ENCODE measurements at regions not wholly inside any gene's neighbourhood (a gene's known extent, or its start where the extent isn't known, plus 50 kb on each side); places are given as distances from the start of the nearest gene placed in this dataset.

- TF ChIP-seq TAF1 (IDR thresholded peaks at IDR 0.05; ENCODE audit: low read depth) = no peak
- TF ChIP-seq NFIC (IDR thresholded peaks at IDR 0.05) = no peak
- TF ChIP-seq CEBPB (IDR thresholded peaks at IDR 0.05) = no peak
- TF ChIP-seq EP300 (IDR thresholded peaks at IDR 0.05; ENCODE audit: borderline replicate concordance) = no peak
- no peak for TF ChIP-seq RAD21 (IDR thresholded peaks at IDR 0.05; ENCODE audit: low read depth)
- no peak for TF ChIP-seq ZBTB7A (IDR thresholded peaks at IDR 0.05; ENCODE audit: low read depth)
- no peak for TF ChIP-seq TEAD4 (IDR thresholded peaks at IDR 0.05)
- no peak for TF ChIP-seq EGR1 (IDR thresholded peaks at IDR 0.05)
- TF ChIP-seq FOXM1 (IDR thresholded peaks at IDR 0.05; ENCODE audit: borderline replicate concordance, low read depth) = no peak
- no peak for TF ChIP-seq TCF12 (IDR thresholded peaks at IDR 0.05; ENCODE audit: low read depth)
- no peak for TF ChIP-seq CREB1 (IDR thresholded peaks at IDR 0.05; ENCODE audit: low read depth)
Measured at GRCh38 chr18:25881149-25881548, 209.3 kb downstream of the SS18 start.

DNA sequence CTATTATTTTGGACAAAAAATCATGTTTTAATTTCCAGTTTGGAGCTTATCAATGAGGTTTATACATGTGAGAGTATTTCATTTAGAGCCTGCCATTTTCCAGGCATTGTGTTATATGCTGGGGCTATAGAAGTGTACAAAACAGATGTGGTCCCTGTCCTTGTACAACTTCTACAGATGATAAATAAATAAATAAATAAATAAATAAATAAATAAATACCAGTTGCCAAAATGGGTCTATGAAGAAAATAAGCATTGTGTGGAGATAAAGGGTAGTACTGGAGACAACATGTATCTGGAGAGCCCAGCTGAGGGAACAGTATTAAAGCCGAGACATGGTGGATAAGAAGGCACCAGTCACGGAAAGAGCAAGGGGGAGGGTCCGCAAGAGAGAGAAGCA lies 210.0 kb downstream of the SS18 start:
- TF ChIP-seq CREB1 (IDR thresholded peaks at IDR 0.05; ENCODE audit: low read depth) = no peak
- TF ChIP-seq EP300 (IDR thresholded peaks at IDR 0.05; ENCODE audit: borderline replicate concordance) = no peak
- TF ChIP-seq EGR1 (IDR thresholded peaks at IDR 0.05) = no peak

- TF ChIP-seq NFIC (IDR thresholded peaks at IDR 0.05) (no peak), TEAD4 (IDR thresholded peaks at IDR 0.05) (no peak), CEBPB (IDR thresholded peaks at IDR 0.05) (no peak), ZBTB7A (IDR thresholded peaks at IDR 0.05; ENCODE audit: low read depth) (no peak), TCF12 (IDR thresholded peaks at IDR 0.05; ENCODE audit: low read depth) (no peak), RAD21 (IDR thresholded peaks at IDR 0.05; ENCODE audit: low read depth) (no peak), MAX (IDR thresholded peaks at IDR 0.05) (no peak)
- TF ChIP-seq, protein P1, sequence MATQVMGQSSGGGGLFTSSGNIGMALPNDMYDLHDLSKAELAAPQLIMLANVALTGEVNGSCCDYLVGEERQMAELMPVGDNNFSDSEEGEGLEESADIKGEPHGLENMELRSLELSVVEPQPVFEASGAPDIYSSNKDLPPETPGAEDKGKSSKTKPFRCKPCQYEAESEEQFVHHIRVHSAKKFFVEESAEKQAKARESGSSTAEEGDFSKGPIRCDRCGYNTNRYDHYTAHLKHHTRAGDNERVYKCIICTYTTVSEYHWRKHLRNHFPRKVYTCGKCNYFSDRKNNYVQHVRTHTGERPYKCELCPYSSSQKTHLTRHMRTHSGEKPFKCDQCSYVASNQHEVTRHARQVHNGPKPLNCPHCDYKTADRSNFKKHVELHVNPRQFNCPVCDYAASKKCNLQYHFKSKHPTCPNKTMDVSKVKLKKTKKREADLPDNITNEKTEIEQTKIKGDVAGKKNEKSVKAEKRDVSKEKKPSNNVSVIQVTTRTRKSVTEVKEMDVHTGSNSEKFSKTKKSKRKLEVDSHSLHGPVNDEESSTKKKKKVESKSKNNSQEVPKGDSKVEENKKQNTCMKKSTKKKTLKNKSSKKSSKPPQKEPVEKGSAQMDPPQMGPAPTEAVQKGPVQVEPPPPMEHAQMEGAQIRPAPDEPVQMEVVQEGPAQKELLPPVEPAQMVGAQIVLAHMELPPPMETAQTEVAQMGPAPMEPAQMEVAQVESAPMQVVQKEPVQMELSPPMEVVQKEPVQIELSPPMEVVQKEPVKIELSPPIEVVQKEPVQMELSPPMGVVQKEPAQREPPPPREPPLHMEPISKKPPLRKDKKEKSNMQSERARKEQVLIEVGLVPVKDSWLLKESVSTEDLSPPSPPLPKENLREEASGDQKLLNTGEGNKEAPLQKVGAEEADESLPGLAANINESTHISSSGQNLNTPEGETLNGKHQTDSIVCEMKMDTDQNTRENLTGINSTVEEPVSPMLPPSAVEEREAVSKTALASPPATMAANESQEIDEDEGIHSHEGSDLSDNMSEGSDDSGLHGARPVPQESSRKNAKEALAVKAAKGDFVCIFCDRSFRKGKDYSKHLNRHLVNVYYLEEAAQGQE (IDR thresholded peaks at IDR 0.05; ENCODE audit: low read depth) = no peak
Measured at GRCh38 chr18:25876330-25876948, 214.0 kb downstream of the SS18 start.

DNA sequence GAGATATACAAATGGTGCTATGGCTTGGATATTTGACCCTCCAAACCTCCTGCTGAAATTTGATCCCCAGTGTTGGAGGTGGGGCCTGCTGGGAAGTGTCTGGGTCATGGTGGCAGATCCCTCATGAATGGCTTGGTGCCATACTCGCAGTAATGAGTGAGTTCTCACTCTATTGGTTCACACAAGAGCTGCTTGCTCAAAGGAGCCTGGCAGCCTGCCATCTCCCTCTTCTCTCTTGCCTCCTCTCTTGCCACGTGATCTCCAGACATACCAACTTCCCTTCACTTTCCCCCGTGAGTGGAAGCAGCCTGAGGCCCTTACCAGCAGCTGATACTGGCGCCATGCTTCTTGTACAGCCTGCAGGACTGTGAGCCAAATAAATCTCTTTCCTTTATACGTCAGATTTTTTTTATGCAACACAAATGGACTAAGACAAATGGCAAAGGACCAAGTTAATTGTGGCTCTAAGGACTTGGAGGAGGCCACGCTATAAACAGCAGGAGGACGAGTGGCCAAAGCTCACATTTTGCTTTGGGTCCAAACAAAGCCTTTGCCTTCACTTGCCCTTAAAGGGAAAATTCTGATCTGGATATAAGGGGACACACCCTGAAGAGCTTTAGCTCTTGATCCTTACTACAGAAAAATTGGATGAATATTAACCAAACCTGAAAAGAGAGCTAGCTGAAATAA lies 214.7 kb downstream of the SS18 start:
- TF ChIP-seq, protein P2, sequence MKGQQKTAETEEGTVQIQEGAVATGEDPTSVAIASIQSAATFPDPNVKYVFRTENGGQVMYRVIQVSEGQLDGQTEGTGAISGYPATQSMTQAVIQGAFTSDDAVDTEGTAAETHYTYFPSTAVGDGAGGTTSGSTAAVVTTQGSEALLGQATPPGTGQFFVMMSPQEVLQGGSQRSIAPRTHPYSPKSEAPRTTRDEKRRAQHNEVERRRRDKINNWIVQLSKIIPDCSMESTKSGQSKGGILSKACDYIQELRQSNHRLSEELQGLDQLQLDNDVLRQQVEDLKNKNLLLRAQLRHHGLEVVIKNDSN (IDR thresholded peaks at IDR 0.05) = peak; percentile 62
- no peak for TF ChIP-seq MAX (IDR thresholded peaks at IDR 0.05)

DNA sequence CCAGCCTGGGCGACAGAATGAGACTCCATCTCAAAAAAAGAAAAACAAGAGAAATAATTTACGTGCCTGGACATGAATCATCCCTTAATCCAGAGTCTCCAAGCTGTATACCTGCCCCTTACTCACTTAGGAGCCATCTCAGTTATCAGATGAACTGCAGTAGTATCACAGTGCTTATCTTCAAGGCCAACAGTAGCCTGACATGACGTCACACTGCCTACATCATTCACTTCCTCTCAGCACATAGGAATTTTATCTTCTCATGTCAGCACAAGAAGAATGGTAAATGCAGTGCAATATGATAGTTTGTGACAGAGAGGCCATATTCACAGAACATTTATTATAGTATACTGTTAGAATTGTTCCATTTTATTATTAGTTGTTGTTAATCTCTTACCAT lies 216.6 kb downstream of the SS18 start:
- TF ChIP-seq CEBPB (IDR thresholded peaks at IDR 0.05) (no peak), TCF12 (IDR thresholded peaks at IDR 0.05; ENCODE audit: low read depth) (no peak), MAX (IDR thresholded peaks at IDR 0.05) (no peak), TAF1 (IDR thresholded peaks at IDR 0.05; ENCODE audit: low read depth) (no peak), FOXM1 (IDR thresholded peaks at IDR 0.05; ENCODE audit: borderline replicate concordance, low read depth) (no peak), YY1 (IDR thresholded peaks at IDR 0.05; ENCODE audit: low read depth) (no peak), NFIC (IDR thresholded peaks at IDR 0.05) (no peak), TEAD4 (IDR thresholded peaks at IDR 0.05) (no peak), ZBTB7A (IDR thresholded peaks at IDR 0.05; ENCODE audit: low read depth) (no peak), CREB1 (IDR thresholded peaks at IDR 0.05; ENCODE audit: low read depth) (no peak), EGR1 (IDR thresholded peaks at IDR 0.05) (no peak), RAD21 (IDR thresholded peaks at IDR 0.05; ENCODE audit: low read depth) (no peak)
- TF ChIP-seq, protein P2 (IDR thresholded peaks at IDR 0.05) = no peak
- TF ChIP-seq, protein P1 (IDR thresholded peaks at IDR 0.05; ENCODE audit: low read depth) = no peak

DNA sequence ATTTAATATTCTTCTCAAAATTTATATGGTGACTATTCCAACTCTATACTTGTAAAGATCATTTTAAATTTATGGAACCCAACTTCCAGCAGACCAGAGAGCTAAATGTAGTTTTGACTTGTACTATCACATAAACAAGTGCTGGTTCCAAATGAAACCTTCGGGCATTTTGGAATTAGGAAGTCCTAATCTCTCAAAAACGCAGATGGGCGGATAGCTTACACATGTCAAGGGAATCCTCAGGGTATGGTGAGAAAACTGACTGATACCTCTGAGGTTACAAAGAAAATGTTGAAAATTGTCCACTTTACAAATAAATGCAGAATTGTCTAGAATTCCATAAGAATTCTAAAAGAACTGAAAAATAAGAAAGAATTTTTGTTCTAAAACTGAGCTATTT lies 224.1 kb downstream of the SS18 start:
- TF ChIP-seq NFIC (IDR thresholded peaks at IDR 0.05) = no peak
- no peak for TF ChIP-seq CREB1 (IDR thresholded peaks at IDR 0.05; ENCODE audit: low read depth)
- TF ChIP-seq, protein P2 (IDR thresholded peaks at IDR 0.05) = no peak
- TF ChIP-seq EGR1 (IDR thresholded peaks at IDR 0.05) = no peak
- TF ChIP-seq TEAD4 (IDR thresholded peaks at IDR 0.05) = no peak
- no peak for TF ChIP-seq EP300 (IDR thresholded peaks at IDR 0.05; ENCODE audit: borderline replicate concordance)
- TF ChIP-seq TAF1 (IDR thresholded peaks at IDR 0.05; ENCODE audit: low read depth) = no peak
- no peak for TF ChIP-seq MAX (IDR thresholded peaks at IDR 0.05)
- TF ChIP-seq CEBPB (IDR thresholded peaks at IDR 0.05) = no peak
- TF ChIP-seq RAD21 (IDR thresholded peaks at IDR 0.05; ENCODE audit: low read depth) = no peak

Data from Ishikawa (cell line).